NCI-H2227 (cell line): ENCODE measurements at regions not wholly inside any gene's neighbourhood (a gene's known extent, or its start where the extent isn't known, plus 50 kb on each side); places are given as distances from the start of the nearest gene placed in this dataset.
"Not testable (repeated sequence)": the region's sequence is repeated elsewhere in the genome, so short reads cannot be mapped to it uniquely, and the experiment has no call there.

Experiments
- DNase-seq: peaks from one replicate; lab custom pipeline; 2025; ENCODE audit not compliant: unreplicated experiment; lab: John Stamatoyannopoulos, UW

DNA sequence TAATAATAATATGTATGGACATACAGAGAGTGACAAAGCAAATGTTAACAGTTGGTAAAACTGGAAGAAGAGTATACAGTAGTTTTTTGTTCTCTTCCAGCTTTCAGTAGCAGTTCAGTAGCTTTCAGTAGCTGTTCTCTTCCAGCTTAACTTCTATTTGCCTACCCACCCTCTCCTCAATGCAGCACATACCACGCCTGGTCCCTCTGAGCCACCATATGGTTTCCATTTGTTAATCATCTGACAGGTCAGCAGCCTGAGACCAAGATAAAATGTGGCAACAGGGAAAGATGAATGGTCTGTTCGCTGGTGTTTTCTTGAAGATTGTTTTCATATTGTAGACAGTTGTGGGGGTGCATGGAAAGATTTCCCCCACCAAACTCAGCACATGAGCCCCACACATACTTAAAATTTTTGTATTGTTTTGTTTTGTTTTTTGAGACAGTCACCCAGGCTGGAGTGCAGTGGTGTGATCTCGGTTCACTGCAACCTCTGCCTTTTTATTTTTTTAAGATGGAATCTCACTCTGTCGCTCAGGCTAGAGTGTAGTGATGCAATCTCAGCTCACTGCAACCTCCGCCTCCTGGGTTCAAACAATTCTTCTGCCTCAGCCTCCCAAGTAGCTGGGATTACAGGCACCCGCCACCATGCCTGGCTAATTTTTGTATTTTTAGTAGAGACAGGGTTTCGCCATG, 56.8 kb downstream of the ATP6V0E2 start:
- not testable (repeated sequence) for DNase-seq

DNA sequence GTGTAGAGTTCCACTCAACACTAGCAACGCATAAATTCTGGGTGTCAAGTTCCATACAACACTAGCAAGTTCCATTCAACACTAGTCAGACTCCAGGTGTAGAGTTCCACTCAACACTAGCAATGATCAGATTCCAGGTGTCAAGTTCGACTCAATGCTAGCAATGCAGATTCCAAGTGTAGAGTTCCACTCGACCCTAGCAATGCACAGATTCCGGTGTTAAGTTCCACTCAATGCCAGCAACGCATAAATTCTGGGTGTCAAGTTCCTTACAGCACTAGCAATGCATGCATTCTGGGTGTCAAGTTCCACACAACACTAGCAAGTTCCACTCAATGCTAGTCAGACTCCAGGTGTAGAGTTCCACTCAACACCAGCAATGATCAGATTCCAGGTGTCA, 60.0 kb downstream of the ATP6V0E2 start:
- not testable (repeated sequence) for DNase-seq

DNA sequence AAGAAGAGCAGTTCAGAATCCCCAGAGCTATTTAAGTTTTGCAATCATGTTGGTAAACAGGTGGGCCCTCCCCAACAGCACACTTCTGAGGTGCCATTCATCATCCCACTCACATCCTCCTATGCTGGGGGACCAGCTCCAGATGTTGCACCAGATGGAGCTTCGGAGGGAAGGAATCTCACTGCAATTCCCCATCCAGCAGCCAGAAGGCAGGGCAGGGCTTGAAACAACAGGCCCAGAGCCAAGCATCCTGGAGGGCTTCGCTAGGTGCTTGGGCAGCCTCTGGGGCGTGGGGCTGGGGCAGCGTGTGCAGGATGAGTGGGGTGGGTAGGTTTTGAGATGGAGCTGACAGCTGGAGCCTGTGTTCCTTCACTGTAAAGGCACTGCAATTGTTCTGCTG, 73.6 kb downstream of the ATP6V0E2 start:
- not testable (repeated sequence) for DNase-seq

DNA sequence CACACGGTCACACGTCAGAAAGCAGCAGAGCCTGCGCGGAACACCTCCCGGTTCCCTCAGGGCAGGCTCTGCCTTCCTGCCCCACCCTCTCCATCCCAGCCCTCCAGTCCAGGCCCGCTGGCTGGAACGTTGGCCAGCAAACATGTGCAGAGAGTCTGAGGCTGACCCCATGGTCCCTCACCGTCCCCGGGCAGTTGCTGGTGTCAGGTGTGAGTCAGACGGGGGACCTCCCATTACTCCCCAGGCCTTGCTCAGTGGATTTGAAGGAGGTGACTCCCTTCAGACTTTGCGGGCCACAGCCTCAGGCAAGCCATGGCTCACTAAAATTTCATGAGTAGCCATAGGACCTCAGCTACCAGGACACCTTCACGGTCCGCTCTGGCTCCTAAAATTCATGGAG, 74.7 kb downstream of the ATP6V0E2 start:
- not testable (repeated sequence) for DNase-seq

DNA sequence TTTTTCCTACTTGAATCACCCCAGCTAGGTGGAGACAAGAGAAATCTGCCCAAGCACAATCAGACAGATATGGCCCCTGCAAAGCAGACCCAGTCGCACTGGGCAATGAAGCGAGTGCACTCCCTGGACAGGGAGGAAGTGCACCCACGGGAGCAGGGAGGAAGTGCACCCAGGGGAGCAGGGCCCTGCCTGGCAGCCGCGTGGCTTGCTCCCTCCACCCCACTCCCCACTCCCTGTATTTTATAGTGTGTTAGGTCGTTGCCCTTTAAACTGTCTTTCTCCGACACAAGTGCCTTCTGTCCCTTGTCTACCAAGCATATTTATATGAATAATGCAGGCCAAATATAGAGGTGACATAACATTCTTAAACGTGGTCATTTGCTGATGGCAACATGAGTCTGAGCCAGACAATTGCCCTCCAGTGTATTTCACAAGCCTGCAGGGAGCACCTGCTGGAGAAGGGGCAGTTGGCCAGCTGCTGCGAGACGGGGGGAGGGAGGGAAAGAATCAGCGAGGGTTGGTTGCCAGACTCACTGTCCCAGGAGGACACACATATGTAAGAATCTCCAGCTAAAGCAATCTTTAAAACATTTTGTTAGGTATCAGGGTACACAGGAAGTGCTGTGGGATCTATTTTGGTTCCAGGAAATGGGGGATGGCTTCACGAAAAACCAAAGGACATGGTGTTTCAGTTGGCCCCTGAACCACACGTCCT, 76.3 kb downstream of the ATP6V0E2 start:
- DNase-seq = not testable (repeated sequence)

DNA sequence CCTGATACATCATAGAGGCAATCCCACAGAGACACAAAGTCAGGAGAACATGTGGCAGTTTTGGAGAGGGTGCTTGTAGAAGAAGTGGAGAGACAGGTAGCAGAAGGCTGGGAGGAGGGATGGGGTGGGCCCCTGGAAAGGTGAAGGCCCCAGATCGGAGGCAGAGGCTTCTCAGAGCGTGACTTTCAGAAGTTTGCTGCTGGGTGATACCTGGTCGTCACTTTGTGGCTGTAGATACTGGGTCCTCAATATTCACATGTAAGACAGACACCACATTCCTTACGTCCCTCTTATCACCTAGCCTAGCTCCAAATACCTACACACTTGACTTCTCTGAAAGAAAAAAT, 76.8 kb downstream of the ATP6V0E2 start:
- DNase-seq = not testable (repeated sequence)

DNA sequence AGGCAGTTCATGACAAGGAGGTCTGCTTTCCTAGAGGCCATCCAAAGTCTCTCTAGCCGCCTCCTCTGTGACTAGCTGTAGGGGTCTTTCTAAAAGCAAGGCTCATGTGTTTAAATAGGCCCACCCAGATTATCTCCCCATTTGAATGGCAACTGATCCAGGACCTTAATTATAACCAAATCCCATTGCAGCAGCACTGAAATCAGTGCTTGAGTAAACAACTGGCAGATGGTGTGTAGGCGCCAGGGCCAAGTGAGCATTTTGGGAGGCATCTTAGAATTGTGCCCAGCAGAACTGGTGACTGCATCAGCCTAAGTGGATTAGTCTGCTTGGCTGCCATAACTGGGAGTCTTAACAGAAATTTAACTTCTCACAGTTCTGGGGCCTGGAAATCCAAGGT, 77.8 kb downstream of the ATP6V0E2 start:
- not testable (repeated sequence) for DNase-seq

DNA sequence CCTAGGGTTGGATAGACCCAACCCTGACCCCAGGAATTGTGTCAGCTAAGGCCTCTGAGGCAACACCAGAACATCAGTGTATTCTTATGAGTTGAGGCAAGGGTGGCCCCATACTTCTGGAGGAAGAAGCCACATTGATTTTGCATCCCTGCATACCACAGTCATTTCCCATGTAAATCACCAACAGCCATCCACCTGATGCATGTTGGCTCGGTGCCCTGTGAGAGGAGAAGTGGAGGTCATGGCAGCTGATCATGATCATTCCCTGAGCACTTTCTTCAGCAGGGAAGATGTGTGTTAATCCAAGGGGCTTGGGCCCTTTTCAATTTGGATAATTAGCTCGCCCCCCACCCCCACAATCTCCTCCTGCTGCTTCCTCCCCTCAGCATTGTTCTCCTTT, 85.1 kb downstream of the ATP6V0E2 start:
- not testable (repeated sequence) for DNase-seq

DNA sequence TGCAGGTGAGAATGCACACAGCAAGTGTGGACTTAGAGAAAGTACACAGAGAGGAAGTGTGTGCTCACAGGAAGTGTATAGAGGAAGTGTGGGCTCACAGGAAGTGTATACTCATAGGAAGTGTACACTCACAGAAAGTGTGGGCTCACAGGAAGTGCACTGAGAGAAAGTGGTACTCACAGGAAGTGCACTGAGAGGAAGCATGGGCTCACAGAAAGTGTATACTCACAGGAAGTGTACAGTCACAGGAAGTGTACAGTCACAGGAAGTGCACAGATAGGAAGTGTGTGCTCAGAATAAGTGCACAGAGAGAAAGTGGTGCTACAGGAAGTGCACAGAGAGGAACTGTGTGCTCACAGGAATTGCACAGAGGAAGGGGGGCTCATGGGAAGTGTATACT, 87.1 kb downstream of the ATP6V0E2 start:
- DNase-seq = not testable (repeated sequence)

DNA sequence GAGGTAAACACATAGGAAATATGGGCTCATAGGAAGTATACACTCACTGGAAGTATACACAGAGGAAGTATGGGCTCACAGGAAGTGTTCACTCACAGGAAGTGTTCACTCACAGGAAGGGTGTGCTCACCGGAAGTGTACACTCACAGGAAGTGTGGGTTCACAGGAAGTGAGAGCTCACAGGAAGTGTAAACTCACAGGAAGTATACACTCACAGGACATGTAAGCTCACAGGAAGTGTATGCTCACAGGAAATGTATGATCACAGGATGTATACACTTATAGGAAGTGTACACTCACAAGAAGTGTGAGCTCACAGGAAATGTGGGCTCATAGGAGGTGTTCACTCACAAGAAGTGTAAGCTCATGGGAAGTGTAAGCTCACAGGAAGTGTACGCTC, 88.1 kb downstream of the ATP6V0E2 start:
- DNase-seq = not testable (repeated sequence)

DNA sequence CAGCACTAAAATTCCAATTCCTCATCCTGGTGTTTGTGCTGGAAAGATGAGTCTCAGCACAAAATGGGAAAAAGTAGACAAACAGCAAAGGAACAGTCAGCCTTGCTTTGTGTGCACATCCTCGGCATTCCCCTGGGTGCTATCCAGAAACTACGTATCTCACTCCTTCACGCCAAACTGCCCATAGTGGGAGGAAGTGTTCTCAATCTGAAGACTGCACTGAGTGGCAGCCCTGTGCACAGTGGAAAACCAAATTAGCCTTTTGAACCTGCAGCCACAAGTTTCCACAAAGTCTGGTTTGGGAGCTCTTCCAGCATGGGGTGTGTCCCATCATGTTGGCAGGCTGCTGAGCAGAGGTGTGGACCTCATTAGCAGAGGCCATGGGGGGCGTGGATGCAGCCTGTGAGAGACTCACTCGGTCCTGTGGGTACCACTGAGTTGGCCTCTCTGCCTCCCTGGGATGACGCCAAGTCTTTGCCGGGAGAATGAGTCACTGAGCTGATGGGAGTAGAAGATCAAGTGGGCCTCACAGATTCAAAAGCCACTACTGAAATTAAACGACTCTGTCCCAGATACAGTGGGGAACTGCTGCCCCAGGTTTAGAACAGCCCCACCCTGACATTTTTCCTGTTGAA, 89.0 kb downstream of the ATP6V0E2 start:
- not testable (repeated sequence) for DNase-seq

DNA sequence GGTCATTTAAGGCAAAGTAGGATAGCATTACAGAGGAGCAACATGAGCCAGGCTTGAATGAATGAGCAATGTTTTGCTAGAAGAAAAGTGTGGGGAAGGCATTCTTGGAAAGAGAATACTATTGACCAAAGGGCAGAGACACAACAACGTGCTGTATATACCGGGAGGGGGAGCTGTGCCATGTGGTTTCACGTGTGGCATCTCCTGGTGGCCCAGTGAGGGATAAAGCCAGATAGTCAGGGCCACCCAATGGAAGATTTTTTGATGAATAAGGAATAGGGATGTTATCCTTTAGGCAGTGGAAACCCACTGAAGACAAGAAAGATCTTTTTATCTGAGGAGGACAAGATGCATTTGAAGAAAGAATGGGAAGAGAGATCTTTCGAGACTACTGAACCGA, 90.2 kb downstream of the ATP6V0E2 start:
- DNase-seq = not testable (repeated sequence)

DNA sequence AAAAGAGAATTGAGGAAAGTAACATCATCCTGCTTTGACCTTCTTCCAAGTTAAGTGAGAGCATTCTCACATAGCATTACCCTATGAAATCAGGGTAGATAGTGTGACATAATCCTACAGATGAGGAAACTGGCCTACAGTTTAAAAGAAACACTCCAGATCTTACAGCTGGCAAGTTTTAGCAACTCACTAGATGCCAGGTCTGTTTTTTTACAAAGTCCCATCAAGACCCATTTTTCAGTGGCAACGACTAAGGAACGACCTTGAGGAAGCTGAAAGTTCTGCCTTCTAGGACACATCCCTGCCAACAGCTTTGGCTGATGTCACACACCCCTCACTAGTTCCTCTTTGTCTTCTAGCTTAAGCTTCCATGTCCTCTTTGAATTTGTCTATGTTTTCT, 92.7 kb downstream of the ATP6V0E2 start:
- DNase-seq = not testable (repeated sequence)

DNA sequence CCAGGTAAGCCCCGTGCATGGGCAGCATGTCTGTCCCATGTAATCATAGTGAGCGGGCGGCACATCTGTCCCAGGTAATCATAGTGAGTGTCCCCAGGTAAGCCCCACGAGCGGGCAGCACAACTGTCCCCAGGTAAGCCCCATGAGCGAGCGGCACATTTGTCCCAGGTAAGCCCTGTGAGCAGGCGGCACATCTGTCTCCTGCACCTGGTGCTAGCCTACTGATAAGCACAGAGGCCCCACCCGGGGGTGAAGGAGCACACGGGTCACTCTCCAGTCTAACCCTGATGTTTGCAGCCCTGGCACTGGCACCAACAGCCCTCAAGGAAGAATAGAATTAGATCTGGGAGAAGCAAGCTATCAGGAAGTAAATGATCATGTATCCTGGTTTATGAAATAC, 99.2 kb downstream of the ATP6V0E2 start:
- not testable (repeated sequence) for DNase-seq

DNA sequence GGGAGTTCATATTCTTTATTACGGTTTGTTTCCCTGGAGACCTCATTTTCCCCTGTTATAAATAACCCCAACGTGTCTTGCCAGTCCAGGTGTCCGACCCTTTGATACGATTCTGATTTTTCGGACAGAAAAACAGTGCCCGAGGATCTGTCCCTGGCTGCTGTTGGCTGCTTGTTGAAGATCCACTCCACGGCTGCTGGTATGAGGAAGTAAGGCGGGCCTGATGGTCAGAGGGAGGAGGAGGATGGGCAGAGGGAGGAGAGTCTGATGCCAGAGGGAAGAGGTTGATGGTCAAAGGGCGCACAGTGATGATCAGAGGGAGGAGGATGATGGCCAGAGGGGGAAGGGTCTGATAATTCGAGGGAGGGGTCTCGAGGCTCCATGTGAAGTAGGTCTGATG, 99.9 kb downstream of the ATP6V0E2 start:
- not testable (repeated sequence) for DNase-seq

DNA sequence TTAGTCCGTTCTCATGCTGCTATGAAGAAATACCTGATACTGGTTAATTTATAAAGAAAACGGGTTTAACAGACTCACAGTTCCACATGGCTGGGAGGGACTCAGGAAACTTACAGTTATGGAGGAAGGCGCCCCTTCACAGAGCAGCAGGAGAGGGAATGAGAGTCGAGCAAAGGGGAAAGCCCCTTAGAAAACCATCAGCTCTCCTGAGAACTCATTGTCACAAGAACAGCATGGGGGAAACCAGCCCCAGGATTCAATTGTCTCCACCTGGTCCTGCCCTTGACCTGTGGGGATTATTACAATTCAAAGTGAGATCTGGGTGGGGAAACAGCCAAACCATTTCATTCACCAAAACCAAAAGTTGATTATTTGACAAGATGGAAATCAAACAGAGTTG, 101.8 kb downstream of the ATP6V0E2 start:
- not testable (repeated sequence) for DNase-seq

DNA sequence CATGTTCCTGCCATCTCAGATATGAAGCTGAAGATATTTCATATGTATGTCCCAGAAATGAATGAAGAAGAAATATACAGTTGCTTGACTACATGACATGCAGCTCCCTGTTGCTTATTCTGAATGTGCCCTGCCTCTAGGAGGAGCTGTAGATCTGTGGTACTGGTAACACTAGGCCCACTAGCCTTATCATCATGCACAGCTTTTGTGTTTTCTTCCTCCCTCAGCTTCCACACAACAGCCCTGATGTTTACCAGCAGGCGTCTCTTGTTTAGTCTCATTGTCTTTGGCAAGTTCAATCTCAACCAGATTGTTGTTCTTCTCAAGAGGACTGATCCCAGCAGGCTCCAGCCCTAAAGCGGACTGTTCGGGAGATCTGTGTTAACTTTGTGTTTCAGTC, 104.8 kb downstream of the ATP6V0E2 start:
- DNase-seq = not testable (repeated sequence)

DNA sequence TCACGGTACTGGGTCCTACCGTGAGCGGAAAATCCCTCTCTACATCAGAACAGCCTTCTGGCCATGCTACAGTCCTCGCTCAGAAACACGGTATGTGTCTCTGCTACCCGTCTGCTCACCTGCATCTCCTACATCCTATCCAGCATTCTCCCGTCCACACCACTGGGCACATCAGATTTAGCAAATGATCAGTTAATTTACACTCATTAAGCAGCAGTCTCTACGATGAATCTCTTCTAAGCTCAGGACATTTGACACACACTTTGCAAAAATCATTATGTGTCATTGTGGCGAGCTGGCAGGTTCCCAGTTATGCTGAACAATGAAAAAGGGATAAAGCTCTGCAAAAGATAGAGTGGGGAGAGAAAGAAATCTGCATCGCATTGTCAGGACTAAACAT, 105.2 kb downstream of the ATP6V0E2 start:
- not testable (repeated sequence) for DNase-seq

DNA sequence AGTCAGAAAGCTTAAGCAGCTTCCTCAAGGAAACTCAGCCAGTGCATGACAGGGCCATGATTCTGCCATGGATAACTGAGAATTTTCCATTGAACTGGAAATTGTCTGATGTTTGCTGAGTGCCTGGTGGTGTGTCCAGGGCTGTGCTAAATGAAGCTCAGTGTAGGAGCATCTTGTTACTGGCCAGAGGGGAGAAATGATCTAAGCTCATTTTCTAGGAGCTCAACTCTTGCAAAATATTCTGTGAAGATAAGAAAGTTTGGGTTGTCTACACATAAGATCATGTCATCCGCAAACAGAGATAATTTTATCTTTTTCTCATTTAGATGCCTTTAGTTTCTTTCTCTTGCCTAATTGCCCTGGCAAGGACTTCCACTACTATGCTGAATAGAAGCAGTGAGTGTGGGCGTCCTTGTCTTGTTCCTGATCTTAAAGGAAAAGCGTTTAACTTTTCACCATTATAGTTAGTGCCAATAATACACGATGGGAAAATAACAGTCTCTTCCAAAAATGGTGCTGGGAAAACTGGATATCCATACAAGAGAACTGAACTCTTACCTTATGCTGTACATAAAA, 108.9 kb downstream of the ATP6V0E2 start:
- not testable (repeated sequence) for DNase-seq

DNA sequence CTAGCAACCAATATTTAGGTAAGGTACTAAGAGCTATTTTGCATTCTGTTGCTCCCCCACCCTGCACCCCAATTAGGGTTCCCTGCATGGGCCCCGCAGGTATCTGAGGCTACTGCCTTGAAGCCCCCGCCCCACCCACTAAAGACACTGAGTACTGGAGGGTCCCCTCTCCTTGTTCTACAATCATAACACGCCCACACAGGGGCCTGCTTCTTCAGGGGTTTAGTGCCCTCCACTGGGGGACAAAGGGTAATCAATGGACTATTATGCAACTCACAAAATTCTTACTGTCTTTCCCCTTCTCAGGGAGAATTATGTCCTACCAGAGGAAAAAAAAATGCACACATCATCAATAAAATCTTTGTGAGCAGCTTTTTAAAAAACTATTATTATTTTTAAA, 113.1 kb downstream of the ATP6V0E2 start:
- DNase-seq = not testable (repeated sequence)

DNA sequence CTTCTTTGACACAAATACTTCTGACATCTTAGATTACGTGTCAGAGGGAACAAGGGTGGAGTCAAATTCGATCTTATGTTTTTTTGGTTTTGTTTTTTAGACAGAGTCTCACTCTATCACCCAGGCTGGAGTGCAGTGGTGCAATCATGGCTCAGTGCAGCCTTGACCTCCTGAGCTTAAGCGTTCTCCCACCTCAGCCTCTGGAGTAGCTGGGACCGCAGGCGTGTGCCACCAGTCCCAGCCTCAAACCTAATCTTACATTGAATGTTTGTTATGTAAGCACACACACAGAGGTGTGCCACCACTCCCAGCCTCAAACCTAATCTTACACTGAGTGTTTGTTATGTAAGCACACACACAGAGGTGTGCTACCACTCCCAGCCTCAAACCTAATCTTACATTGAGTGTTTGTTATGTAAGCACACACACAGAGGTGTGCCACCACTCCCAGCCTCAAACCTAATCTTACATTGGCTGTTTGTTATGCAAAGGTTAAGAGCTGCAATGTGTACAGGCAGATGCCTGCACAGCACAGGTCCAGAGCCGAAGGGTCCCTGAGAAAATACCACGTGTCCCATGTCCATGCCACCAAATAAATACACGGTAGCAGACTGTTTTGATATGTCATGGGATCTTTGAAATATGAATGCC, 118.0 kb downstream of the ATP6V0E2 start:
- not testable (repeated sequence) for DNase-seq
